AG08395 (cell line): ENCODE measurements at regions not wholly inside any gene's neighbourhood (a gene's known extent, or its start where the extent isn't known, plus 50 kb on each side); places are given as distances from the start of the nearest gene placed in this dataset.
A peak's percentile ranks its signal among the peaks of the same experiment; 100 is the strongest.
"Not testable (repeated sequence)": the region's sequence is repeated elsewhere in the genome, so short reads cannot be mapped to it uniquely, and the experiment has no call there.

Source experiments
- DNase-seq: peaks from one replicate; pipeline ENCODE4 v3.0.0; 2012; ENCODE audit warnings: mixed read lengths, low spot score

DNA sequence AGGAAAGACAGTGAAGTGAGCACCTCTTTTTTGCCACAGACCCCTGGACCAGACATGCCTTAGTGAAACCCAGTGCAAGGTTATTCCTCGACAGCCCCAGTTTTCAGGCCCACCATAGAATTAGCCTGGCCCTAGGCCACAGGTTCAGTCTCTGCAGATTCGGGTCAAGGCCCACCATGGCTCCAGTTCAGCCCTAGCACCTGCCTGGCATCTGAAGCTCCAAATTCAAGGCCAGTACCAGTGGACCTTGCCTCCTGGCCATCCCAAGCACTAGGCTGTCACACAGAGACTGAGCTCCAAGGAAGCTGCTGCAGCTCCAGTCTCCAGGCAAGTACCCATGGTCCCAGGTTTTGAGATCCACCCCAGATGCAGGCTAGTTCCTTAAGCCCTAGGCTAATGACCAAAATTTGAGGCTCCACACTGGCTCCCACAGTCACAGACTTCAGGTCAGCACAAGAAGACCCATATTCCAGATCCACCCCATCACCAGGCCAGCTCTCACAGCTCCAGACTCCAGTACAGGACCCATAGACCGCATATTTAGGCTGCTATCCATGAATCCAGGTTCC is 877.5 kb upstream of the ADGRB3 start:
- no peak for DNase-seq

DNA sequence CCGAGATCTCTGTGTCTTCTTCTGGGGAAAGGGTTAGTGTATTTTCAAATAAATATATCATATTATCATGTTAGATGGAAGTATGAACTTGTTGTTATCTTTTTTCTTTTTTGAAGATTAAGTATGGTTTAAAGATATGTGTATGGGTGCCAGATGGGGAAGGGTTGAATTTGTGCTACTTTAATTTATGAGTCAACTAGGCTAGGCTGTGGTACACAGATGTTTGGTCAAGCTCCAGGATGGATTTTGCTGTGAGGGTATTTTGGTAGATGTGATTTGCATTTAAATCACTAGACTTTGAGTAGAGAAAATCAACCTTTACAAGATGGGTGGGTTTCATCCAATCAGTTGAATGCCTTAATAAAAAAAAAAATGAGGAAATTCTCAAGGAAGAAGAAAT is 886.6 kb upstream of the ADGRB3 start:
- no peak for DNase-seq

DNA sequence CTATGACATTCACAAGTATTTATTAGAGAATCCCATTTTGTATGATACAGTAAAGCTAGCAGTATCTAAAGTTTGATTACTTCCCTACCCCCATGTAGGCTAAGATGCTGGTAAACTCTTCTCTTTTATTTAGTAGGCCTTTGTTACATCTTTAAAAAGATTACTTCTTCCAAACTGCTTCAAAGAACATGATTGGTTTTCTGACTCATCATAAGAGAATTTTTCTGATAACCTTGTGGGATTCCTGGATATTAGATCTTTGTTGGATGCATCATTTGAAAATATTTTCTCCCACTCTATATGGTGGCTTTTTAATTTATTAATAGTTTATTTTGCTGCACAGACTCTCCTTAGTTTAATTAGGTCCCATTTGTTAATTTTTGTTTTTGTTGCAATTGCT is 898.3 kb upstream of the ADGRB3 start:
- no peak for DNase-seq

DNA sequence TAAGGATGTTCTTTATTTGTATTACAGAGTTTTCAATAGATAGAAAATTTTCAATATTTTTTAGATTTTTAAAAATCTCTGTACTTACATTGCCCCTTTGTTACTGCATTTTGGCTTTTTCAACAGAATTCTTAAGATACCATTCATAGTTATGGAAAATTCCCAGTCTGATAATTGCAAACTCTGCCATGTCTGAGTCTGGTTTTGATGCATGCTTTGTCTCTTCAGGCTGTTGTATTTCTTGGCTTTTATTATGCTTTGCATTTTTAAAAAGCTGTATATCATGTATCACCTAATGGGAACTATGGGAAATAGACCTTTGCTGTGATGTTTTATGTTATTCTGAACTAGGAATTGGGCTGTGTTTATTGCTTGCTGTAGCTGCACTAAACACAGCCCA is 898.9 kb upstream of the ADGRB3 start:
- DNase-seq, result no peak

DNA sequence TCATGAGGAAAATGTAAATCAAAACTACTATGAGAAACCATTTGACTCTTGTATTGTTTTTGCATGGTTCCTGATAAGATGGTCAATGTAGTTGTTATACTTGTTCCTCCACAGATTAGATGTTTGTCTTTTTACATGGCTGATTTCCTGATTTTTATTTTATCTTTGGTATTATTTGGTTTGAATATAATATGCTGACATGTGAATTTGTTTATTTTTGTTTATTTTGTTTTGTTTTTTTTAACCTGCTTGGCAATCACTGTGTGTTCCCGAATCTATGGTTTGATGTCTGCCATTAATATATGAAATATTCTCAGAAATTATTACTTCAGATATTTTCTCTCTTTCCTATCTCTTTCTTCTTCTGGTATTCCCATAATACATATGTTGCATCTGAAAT is 899.5 kb upstream of the ADGRB3 start:
- no peak for DNase-seq

DNA sequence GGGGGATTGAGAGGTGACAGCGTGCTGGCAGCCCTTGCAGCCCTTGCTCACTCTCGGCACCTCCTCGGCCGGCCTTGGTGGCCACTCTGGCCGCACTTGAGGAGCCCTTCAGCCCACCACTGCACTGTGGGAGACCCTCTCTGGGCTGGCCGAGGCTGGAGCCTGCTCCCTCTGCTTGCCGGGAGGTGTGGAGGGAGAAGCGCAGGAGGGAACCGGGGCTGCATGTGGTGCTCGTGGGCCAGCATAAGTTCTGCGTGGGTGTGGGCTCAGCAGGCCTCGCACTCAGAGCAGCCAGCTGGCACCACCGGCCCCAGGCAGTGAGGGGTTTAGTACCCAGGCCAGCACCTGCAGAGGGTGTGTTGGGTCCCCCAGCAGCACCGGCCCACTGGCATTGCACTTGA is 912.2 kb upstream of the ADGRB3 start:
- DNase-seq, result no peak

DNA sequence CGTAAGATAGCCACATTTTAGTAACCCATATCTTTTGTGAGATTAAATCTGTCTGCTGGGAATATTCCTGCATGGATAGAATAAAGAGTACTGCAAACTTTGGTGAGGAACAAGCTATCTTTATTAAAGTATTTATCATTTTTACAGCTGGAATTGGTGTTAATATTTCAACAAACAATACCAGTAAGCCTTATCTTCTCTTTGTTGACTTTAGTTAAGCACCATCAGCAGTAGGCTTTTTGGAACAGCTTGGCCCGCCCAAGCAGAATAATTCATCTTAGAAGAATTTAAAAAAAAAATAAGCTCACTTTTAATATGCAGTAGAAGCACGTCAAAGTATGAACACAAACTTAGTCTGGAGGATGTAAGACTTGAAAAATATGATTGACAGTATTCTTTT is 917.8 kb upstream of the ADGRB3 start:
- DNase-seq, result no peak

DNA sequence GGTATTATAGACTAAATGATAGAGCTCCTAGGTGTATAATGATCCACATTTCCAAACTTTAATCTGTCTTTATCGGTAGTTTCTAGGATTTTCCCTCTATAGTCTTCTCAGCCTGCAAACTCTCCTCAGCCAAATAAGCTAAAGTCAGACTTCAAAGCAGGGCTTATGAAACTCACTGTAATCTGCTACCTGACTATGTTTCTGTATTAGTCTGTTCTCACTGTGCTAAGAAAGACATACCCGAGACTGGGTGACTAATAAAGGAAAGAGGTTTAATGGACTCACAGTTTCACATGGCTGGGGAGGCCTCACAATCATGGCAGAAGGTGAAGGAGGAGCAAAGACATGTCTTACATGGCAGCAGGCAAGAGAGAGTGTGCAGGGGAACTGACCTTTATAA is 928.7 kb upstream of the ADGRB3 start:
- DNase-seq, result no peak

DNA sequence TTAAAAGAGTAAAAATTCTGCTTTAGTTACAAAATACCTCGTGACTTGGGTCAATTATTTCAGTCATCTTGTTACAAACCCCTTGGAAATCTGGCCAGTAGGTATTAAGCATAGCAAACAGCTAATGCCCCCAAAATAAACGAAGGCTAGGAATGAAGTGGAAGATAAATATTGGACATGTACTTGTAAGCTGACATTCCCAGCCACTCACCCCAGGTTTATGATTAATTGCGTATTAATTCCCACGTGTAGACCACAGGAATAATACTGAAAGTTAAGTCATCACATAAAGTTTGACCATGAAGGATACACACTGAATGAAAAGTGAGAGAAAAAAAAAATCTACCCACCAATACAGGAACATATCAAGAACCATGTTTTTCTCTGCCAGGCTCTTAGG is 936.5 kb upstream of the ADGRB3 start:
- DNase-seq, result no peak

DNA sequence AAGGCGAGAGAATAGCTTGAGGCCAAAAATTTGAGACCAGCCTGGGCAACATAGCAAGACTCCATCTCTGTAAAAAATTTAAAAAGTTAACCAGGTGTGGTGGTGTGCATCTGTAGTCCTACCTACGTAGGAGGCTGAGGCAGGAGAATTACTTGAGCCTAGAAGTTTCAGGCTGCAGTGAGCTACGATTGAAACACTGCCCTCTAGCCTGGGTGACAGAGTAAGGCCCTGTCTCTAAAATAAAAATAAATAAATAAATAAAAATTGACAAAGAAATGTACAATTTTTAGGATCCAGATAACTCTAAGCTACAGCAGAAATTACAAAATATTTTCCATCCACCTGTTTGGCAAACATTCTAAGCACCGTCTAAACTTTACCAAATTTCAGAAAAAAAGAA is 941.0 kb upstream of the ADGRB3 start:
- DNase-seq, result no peak

DNA sequence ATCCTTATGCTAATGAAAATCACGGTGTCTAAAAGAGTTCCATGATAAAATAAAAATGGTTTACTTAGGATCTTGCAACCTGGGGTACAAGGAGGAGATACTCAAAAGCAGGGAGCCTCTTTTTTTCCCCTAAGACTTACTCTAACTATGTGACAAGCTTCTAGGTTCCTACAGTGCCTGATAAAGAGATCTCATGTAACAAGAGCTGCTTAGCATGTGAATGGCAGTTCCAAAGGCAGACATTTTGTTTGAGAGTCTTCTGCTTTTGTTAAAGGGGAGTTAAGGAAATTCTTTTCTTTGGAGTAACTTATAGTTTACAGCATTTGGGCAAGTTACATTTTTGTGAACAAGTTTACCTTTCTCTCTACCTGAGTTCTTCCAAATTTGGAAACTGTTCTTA is 945.8 kb upstream of the ADGRB3 start:
- no peak for DNase-seq

DNA sequence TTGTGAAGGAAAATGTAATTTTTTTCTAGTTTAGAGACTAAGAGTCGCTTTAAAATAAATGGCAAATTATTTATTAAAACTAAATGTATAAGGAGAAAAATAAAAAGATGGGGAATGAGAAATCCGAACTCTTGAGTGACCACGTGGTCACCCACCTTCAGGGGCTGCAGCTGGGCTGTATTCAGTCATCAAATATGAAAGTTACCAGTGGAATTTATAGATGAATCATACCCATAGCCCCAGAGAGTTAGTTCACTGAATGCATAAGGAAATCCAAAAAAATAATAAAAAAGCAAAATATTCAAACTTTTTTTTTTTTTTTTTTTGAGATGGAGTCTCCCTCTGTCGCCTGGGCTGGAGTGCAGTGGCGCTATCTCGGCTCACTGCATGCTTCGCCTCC is 947.7 kb upstream of the ADGRB3 start:
- no peak for DNase-seq

DNA sequence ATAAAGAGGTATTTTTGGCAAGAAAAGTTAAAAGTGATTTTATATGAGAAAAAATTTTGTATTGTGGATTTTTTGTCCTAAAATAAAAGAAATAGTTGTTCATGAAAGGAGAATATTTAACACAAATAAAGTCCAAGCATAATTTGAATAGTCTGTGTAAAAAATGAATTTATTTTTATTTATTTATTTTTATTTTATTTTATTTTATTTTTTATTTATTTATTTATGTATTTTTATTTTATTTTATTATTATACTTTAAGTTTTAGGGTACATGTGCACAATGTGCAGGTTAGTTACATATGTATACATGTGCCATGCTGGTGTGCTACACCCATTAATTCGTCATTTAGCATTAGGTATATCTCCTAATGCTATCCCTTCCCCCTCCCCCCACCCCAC is 948.9 kb upstream of the ADGRB3 start:
- DNase-seq, result not testable (repeated sequence)

DNA sequence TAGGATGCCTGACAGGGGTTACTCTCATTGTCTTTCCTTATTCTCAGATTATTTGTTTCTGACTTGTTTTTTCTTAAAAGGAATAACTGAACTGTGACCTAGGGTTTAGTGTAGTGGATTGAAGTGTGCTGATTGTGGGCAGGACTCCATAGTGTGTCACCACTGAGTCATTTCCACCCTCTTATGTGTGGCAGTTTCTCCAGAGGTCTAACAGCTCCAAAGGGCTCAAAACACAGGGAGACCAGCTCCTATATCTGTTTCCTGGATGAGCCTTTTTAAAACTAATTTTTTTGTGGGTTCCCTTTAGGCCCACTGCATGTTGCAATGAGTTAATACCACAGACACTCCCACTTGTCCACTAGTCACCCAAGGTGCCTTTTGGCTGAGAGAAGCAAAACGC is 951.1 kb upstream of the ADGRB3 start:
- DNase-seq, result peak; percentile 2

DNA sequence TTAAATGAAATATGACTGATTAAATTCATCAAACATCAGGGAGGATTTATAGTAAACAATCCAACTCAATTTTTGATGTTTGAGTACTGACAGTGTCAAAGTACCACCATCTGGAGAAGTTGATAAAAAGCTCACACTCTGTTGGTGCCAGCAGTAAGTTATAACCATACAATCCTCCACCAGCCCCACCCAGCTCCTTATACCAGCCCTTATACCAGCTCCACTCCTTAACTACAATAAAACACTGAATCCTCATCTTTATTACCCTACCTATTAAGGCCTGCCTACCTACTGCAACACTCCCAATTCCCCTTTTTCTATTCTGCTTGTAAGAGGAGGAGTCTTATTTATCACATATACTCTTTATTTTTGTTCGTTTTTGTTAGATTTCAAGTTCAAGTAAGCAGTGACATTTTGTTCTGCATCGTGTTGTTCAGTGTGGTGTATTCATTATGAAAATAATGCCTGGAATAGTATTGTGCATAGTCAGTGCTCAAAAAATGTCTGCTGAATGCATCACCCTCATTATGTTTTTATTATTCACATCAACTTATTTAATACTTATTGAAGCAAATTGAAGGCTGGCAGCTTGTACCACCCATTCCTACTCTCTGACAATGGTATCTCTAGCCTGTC is 954.7 kb upstream of the ADGRB3 start:
- no peak for DNase-seq

DNA sequence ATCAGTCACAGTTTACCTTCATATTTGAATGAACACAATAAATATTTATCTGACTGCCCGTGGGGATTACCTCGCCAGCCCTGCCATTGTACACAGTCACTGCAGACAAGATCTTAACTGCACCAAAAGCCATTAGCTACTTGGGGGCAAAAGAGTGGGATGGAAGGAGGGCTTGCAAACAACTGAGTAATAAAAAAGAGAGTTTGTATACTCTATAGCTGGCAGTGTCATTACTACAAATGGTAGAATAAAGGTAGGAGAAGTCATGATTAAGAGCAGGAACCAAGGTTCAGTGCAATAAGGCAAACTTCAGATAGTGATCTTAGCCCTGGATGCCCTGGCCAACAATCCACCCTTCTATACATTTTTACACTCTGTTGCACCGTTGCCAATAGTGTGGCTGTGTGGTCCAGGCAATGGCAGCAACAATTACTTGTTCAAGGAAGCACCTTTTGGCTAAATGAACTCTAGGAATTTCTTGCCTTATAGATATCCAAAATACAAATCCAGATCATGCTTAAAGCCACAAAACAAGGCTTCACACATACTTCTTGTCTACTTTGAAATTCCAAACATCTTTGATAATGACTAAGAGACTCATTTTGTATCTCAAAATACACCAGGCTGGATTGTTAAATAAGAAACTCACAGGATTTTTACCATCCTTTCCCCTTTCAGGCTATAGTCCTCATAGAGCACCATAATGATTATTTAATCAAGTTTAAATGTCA is 955.4 kb upstream of the ADGRB3 start:
- DNase-seq, result no peak

DNA sequence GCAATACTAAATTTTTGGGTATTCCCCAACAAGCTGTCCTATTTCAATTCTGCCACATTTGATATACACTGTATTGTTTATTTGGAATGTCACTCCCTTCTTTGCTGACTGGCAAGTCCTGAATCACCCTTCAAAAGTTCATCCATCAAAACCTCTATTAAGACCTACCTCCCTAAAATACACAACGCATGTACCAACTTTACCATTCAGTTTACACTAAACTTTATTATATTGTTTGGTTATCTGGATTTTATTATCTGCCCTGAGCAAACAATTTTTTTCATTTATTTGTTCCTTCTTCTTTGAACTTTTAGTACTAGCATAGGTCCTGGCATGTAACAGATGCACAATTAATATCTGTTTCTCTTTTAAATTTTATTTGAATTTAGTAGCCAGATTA is 958.2 kb upstream of the ADGRB3 start:
- DNase-seq, result no peak

DNA sequence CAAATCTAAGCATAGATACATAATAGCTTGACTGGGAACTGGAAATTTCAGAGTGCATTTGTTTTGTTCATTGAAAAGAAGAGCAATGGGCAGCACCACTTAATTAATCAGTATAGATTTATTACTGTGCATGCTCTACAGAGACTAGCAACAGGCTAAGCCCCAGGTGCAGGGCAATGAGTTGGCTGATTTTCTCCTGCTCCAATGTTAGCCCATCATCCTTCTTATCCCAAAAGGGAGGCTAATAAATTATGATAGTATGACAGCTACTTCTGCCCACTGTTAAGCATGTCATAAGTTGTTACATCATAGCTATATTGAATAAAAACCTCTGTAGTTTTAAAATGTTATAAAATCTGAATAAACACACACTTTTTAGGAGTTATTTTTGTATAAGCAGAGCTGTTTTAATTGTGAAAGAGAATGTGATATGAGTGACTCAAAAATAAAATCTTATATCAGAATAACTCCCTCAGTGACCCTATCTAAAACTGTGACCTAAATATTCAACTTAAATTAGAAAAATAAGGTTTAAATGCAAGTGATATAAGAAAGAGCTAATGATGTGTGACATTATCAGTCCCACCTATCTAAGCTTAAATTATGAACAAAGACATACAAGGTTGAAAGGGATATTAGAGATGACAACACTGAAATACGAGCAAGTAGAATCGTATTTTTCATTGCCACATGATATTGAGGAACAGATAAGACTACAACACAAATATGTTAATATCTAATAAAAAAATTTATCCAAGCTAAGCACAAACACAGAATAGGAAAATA is 967.3 kb upstream of the ADGRB3 start:
- no peak for DNase-seq

DNA sequence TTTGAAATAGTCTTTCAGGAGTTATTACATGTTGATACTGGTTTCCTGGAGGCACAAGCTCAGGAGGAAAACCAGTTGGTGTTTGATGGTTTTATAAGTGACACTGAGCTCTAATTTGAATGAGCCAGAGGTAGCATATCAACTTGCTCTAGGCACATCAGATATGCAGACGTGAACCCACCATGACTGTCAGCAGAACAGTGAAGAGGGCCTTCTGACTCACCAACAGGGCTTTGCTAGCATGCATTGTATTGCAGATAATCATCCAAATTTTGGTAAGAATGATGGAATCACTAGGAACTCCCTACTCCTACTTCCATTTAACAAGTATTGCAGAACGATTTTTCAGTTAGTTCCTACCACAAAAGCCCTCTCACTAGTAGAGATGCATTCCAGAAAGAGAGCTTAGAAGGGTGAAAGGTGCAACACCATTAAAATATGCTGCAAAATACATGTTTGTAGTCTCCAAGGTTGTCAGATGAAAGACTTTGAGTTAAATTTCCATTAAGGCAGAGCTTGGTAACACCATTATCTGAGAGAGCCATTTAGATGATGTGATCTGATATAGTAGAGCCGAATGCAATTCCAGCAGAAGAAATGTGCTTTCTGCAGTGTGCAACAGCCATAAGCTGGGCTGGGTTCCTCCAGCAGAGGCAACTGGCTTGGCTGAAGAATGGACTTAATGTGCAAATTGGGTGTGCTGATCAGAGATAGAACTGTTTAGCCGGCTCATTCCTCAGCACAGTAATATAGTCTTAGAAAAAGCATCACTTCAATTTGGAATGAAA is 968.7 kb upstream of the ADGRB3 start:
- DNase-seq, result no peak

DNA sequence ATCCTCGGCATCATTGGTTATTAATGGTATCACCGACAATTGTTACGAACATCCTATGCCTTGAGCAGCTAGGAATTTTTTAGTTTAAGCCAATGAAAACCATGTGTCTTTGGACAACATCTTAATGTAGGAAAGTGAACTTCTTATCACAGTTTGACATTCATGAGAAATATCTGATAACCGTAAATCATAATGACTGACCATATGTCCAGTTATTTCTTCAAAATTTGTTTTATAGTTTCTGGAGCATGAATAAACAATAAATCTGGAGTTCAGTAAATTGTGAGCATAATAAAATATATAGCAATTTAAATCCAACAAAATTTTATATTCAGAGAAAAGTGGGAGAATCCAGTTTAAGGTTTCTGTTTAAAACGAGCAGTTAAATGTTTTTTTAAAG is 970.1 kb upstream of the ADGRB3 start:
- DNase-seq, result no peak

DNA sequence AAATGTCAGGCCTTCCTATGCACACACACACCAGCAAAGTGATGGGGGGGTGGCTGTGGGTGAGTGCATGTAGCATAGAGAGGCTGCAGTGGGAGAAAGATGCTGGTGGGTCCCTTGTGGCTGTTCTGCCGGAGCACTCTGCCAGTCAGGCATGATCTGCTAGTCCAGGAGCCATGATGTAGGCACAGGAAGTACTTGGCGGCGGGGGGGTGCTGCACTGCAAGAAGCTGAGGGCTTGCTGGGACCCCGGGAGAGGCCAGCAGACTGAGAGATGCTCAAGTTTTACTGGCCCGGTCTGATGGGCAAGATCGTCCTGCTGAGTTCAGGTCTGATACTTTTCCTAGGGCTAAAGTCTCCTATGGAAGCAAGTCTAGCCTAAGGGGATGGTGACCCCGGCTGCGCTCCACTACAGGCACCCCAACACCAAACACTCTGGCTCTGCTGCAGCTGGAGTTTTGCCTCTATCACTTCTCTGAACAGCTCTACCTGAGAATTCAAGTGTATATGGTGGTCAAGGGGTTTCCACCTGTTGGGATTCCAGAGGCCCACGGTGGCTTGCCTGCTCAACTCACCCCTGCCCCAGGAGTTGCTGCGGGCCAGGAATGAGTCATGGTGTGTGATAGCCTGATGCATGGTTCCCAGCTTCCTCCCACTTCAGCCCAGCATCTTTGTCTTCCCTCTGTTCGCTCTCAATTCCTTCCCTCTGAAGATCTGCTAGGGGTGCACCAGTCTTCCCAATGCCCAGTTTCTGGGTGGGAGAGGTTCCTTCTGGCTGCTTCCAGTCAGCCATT is 971.8 kb upstream of the ADGRB3 start:
- DNase-seq, result no peak
